Keratinocyte (primary cell): ENCODE measurements at regions not wholly inside any gene's neighbourhood (a gene's known extent, or its start where the extent isn't known, plus 50 kb on each side); places are given as distances from the start of the nearest gene placed in this dataset.

ENCODE experiments used
- EZH2 ChIP-seq: IDR thresholded peaks from one replicate; pipeline ENCODE4 v1.6.1; 2012; ENCODE audit warnings: inconsistent platforms, mild to moderate bottlenecking, low read length, moderate library complexity
- TF ChIP-seq, protein P1 (sequence below), 3 experiments: IDR thresholded peaks in 1 of 3; conservative IDR thresholded peaks in 1 of 3; optimal IDR thresholded peaks in 1 of 3; 2 replicates in 2 of 3; 3 replicates in 1 of 3; pipeline versions ENCODE3 to v1.5.1; 2011; ENCODE audit warnings: low read length in 3 of 3, mild to moderate bottlenecking in 3 of 3, moderate library complexity in 2 of 3, control low read depth in 1 of 3, inconsistent platforms in 1 of 3; ENCODE audit not compliant: insufficient read depth in 2 of 3; ENCODE audit errors: extremely low read depth in 1 of 3

DNA sequence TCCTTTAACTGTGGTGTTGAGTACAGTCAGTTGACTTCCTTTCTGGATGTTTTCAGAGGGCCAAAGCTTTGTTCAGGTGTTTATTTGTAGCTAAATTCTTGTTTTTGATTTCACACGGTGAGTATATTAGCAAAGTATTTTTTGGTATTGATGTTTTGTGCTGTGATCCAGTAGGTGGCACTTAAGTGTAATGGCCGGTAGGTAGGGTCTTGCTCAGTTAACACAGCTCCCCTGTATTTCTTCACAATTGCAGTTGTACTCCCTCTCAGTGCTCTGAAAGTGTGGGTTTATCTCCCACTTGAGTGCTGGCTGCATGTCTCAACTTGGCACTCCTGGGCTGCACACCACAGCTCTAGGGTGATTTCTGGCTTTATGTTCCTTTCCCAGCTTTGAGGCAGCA, 339.5 kb downstream of the AEBP2 start:
- TF ChIP-seq, protein P1, sequence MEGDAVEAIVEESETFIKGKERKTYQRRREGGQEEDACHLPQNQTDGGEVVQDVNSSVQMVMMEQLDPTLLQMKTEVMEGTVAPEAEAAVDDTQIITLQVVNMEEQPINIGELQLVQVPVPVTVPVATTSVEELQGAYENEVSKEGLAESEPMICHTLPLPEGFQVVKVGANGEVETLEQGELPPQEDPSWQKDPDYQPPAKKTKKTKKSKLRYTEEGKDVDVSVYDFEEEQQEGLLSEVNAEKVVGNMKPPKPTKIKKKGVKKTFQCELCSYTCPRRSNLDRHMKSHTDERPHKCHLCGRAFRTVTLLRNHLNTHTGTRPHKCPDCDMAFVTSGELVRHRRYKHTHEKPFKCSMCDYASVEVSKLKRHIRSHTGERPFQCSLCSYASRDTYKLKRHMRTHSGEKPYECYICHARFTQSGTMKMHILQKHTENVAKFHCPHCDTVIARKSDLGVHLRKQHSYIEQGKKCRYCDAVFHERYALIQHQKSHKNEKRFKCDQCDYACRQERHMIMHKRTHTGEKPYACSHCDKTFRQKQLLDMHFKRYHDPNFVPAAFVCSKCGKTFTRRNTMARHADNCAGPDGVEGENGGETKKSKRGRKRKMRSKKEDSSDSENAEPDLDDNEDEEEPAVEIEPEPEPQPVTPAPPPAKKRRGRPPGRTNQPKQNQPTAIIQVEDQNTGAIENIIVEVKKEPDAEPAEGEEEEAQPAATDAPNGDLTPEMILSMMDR (optimal IDR thresholded peaks at IDR 0.05 in 1 of 3, IDR thresholded peaks at IDR 0.05 in 1 of 3, conservative IDR thresholded peaks at IDR 0.05 in 1 of 3; ENCODE audit: extremely low read depth in 1 of 3, insufficient read depth in 2 of 3, low read length in 3 of 3) = no peak
- TF ChIP-seq EZH2 = no peak
